ENCODE measurements at regions not wholly inside any gene's neighbourhood (a gene's known extent, or its start where the extent isn't known, plus 50 kb on each side); places are given as distances from the start of the nearest gene placed in this dataset.

DNA sequence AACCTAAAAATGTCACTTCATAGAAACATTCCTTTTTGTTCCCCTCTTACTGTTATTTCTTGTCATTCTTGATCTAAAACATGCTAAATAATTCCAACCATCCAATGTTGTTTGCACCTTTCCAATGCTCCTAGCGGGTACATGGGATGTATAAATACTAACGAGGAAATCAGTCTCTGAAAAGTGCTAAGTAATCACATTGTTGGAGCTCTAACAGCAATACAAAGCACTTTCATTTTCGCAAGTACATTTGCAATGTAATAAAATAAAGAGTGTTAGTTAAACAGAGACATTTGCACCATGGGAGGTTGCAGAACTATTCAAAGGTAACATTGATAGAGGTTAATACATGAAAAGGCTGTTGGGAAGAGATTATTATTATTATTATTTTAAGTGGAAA is 286.2 kb upstream of the ACVR2A start:
- no peak for DNase-seq (ENCODE audit: low read depth in 2 of 3, low spot score in 2 of 3)

DNA sequence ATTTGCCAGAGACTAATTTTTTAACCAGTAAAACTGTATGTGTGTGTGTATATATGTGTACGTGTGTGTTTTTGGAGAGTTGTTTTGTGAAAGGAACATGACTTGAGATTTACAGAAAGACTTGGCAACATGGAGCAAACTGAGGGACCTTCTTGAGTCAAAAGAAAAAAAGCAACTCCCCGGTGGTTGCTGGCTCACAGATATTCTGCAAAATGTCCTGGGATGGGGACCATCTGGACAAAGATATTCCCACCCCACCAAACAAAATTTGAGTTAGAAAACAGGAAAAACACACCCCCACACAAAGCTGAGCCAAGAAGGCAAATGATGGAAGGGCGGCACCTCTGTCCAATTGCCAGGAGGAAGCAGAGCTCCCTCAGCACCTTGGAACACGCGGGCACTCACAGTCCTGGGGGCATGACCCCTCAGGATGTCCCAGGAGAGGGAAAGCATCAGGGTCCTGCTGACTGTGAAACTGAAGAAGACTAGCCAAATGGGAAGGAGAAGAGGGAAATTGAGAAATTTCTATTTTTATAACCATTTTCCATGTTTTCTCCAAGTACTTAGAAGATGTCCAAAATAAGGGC is 290.2 kb upstream of the ACVR2A start:
- no peak for DNase-seq (ENCODE audit: low read depth in 2 of 3, low spot score in 2 of 3)

DNA sequence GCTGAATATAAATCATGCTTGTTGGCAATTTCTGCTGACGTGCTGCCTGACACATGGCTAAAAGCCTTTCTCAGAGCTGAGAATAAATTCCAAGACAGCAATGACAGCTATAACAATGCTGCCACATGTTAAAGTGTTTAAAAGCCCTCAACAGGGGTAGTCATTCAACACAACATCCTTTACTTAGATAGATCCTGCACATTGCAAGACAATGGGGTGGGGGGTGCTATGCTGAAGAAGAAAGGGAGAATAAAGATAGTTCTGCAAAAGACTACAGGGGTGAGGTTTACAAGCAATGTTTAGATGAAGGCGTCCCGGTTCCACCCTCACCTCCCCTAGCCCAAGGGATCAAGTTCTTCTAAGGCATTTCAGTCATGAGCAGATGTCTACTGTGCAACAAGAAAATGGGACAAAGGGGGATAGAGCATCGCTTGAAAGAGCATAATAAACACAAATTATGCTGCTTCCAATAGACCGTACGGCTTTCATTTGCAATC is 291.0 kb upstream of the ACVR2A start:
- DNase-seq (ENCODE audit: low read depth in 2 of 3, low spot score in 2 of 3), result no peak

DNA sequence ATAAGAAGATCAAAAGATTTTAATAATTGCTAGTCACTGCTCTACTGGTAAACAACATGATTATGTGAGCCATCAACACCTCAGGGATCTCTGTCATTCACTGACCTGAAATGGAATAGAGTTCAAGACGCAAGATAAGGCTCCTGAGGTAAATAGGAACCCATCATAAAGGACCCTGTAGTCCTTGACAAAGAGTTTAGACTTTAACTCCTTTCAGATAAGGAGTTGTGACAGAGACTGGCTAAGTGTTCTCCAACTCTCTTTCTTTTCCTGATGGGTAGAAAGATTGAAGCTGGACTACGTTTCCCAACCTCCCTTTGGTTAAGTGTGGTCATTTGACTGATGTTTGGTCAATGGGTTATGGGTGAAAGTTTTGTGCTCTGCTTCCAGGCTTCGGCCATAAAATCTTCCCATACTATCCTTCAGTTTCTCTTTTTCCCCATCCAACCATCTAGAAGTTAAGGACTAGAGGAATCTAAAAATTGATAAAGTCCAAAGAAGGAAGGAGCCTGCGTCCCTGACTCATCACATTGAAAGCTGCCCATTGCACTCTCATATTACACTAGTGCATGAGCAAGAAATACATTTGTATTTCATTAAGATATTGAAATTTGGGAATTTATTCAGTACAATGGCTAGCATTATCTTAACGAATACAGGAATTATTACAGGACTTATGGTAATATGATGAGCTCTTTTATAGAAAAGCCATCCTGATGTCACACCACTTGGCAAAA is 293.7 kb upstream of the ACVR2A start:
- no peak for DNase-seq (ENCODE audit: low read depth in 2 of 3, low spot score in 2 of 3)

DNA sequence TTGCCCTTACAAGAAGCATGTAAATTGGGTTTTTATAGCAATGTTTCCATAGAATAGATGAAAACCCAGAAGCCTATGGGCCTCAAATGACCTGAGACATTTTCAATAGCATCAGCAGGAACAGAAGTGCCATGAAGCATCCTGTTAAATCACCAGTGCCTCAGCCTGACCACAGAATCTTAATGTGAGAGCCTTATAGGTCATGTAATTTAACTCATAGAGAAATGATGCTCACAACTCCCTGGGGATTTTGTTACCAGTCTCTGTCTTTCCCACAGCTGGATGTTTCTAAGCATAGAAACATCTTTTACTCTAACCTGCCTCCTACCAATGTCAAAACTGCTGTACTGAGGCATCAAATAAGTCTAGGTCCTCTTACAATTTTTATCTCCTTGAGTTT is 295.8 kb upstream of the ACVR2A start:
- DNase-seq (ENCODE audit: low read depth in 2 of 3, low spot score in 2 of 3), result no peak

DNA sequence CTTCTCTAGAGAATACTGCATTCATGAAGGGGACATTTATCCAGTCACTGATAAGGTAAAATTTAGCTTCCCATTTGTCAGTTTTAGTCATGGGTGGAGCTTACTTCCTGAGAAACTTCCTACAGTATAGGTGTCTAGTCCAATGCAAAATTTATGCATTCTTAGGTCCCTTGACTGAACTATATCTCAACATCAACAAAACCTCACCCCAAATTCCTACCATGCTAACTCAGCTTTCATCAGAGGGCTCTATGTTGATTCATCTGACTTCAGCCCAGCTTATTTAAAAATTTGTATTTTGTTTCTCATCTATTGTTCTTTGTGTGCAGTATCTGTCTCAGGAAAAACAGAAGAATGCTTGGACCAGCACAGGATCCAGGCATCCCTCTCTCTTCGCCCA is 296.4 kb upstream of the ACVR2A start:
- DNase-seq (ENCODE audit: low read depth in 2 of 3, low spot score in 2 of 3), result no peak

DNA sequence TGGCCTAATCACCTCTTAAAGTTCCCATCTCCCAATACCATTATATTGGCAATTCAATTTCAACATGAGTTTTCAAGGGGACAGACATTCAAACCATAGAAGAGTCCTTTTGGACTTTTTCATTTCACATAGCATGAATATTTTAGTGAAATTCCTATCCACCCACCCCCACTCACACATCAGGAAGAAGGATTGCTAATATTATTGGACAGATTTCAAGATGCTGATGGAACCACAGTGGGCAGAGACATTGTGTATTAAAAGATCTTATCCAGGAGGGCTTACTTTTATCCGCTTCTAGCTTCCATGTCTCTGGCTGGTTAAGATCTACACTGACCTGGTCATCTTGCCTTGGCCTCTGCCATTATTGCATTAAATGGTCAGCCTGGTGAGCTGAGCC is 297.4 kb upstream of the ACVR2A start:
- DNase-seq (ENCODE audit: low read depth in 2 of 3, low spot score in 2 of 3), result no peak

DNA sequence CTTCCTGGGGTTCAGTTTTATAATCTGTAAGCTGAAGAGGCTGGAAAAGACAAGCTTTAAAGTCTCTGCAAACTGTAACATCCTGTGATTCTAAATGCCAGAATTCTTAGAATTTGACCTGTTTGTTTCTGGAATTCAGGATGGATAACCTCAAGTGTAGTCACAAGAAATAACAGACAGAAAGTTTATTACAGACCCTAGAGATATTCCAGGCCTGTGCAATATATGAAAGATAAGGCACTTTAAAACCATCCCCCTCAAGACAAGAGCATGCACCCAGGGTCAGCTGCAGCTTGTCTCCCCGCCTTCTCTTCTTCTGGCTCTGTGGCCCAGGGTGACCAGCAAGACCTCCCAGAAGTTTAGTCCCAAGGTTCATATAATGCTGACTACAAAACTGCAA is 298.7 kb upstream of the ACVR2A start:
- DNase-seq (ENCODE audit: low read depth in 2 of 3, low spot score in 2 of 3), result no peak

DNA sequence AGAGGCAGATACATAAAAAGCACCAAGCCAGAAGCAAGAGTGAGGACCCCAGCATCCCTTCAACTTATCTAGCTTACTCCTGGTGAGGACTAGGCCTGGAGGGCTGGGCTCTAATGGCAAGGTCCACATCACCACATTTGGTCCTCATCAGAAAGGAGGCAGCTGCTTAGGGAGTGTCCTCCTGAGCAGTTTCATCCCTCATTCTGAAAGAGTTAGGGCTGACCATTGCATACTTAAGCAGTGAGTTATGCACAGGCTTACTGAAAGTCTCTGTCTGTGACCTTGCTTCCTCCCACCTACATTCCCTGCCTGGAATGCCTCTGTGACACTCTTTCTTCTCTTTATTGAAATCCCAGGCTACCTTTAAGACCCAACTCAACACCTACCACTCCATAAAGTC is 301.8 kb upstream of the ACVR2A start:
- no peak for DNase-seq (ENCODE audit: low read depth in 2 of 3, low spot score in 2 of 3)

DNA sequence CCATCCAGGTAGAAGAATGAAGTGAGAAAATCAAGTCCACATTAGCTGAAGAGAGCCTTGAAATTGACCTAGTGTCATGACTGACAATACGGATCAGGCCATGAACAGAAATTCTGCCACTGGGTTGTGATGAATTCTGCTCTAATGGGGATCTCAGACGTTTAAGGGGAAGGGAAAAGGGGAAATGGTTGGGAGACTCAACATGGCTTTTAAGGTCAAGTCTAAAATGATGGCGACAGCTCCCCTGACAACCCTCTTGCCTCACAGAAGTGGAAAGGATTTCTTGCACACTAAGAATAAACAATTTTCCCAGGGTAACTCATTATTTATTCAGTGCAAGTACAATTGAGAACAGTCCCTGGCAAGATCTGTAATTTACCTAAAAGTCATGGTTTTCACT is 302.5 kb upstream of the ACVR2A start:
- DNase-seq (ENCODE audit: low read depth in 2 of 3, low spot score in 2 of 3), result no peak

DNA sequence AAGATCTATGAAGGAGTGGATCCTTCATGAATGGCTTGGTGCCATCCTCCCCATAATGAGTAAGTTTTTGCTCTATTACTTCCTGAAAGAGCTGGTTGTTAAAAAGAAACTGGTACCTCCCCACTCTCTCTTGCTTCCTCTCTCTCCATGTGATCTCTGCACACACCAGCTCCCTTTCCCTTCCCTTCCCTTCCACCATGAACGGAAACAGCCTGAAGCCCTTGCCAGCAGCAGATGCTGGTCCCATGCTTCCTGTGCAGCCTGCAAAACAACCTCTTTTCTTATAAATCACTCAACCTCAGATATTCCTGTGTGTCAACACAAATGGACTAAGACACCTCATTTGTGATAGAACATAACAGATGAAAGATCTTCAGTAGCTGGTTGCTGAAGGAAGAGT is 303.5 kb upstream of the ACVR2A start:
- DNase-seq (ENCODE audit: low read depth in 2 of 3, low spot score in 2 of 3), result no peak

DNA sequence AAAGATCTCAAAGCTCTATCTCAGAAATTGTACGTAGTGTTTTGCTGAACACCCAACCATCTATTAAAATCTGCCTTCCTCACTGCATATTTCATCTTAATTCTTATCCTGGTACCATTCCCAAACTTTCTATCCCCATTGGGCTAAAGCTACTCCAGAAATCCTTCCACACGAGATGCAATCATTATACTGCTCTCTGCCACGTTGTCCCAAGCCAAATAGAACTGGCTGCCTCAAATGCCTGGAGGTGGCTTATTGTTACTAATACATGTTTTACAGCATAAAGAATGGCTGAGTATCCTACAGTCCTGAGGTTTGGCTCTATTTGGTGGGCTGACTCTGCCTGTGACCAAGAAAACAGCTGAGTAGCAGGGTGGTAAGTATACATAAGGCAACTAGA is 306.0 kb upstream of the ACVR2A start:
- DNase-seq (ENCODE audit: low read depth in 2 of 3, low spot score in 2 of 3), result no peak

DNA sequence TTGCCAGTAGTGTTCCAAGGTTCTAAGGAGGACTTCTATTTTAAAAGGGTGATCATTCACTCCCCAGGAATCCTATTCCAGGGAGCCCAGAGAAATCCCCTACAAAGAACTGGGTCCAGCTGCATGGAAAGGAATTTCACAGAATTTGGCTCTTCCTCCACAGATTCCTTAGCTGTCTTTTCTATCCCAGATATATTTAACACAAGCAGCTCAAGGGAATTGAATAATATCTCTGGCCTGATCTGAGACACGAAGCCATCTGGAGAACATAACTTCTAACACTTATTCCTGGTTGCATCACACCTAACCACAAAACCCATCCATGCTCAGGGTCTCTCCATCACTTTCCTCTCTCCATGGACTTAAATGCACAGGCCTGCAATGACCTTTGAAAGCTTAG is 306.7 kb upstream of the ACVR2A start:
- no peak for DNase-seq (ENCODE audit: low read depth in 2 of 3, low spot score in 2 of 3)

DNA sequence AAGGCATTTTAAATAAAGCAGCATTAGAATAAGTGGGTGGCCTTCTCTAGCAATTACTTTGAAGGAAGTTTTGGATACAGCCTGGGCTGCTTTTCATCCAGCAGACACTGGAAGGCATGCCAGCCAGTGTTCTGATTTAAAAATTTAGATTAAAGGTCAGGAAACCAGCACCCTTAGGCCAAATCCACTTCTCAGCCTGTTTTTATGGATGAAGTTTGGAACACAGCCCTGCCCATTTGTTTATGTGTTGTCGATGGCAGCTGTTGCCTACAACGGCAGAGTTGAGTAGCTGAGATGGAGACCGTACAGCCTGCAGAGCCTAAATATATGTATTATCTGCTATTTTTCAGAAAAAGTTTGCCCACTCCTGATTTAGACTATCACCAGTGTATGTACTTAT is 313.6 kb upstream of the ACVR2A start:
- DNase-seq (ENCODE audit: low read depth in 2 of 3, low spot score in 2 of 3), result no peak

DNA sequence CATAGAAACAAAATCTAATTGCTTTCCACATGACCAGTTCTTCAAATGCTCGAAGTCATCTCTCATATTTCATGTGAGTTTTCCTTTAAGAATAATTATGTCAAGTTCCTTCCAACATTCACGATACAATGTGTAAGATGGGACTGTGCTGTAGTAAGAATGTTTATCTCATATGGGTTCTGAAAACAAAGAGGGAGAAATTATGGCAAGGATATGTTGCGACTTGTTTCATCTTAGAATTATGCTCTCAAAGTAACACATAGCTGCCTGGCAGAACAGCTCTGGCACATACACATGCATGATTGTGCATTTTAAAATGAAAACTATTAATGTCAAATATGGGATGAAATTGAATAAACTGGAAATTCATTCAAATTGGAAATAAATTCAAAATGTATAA is 314.8 kb upstream of the ACVR2A start:
- no peak for DNase-seq (ENCODE audit: low read depth in 2 of 3, low spot score in 2 of 3)

DNA sequence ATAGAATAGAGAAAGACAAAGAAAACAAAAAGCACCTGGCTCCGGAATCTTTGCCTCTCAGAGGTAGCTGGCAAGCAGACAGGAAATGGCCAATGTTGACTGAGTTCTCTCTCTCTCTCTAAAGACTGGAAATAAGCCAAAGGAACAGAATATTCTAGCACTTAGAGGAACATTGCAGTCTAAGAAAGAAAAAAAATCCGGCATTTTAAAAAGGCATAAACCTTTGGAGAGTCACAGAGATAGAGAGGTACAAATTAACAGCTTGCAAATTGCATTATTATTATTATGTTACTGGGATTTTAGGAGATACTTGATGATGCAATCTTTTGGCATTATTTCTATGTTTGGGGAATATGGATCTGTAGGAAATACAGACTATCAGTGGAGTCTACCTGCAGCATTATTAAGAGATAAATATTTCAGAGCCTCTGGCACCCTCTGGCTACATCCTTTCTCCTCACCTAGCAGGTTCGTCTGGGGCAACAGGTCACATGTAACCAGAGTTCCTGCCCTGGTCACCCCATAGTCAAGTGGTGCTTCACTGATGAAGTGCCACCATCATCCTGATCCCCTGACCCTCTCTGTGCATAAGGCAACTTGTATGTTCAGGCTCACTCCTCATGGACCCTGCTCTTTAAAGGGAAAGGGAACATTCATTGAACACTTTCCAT is 318.9 kb upstream of the ACVR2A start:
- no peak for DNase-seq (ENCODE audit: low read depth in 2 of 3, low spot score in 2 of 3)

DNA sequence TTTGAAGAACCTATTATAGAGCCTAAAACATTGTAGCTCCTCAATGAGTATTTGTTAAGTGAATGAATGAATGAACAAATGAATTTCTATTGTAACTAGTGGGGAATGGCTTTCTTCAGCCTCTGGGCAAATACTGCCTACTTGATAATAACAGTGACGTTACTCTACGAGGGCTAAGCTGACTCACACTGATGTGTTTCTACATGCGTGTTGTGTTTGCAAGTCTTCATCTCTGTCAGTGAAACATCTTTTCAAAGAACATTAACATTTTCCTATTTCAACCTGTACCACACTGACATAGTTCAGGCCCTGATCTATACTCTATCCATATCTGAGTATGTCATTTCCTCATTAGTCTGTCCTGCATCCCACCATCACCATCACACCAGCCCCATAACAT is 319.9 kb upstream of the ACVR2A start:
- DNase-seq (ENCODE audit: low read depth in 2 of 3, low spot score in 2 of 3), result no peak

DNA sequence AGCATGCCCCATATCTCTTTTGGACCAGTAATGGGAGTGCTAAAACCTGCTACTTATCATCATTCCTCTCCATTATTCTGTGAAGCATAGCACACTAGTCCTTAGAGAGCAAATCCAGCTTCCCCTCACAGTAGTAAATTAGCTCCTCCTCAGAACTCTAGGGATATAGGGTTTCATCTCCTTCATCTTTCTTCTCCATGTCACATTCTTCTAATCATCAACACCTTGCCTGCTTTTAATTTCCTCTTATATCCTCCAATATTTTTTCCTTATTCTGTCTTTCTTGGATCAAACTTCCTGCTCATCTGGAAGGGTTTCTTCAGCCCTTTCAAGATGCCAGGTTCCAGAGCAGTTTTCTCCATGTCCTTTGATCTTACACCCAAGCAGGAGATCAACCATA is 321.4 kb upstream of the ACVR2A start:
- no peak for DNase-seq (ENCODE audit: low read depth in 2 of 3, low spot score in 2 of 3)

DNA sequence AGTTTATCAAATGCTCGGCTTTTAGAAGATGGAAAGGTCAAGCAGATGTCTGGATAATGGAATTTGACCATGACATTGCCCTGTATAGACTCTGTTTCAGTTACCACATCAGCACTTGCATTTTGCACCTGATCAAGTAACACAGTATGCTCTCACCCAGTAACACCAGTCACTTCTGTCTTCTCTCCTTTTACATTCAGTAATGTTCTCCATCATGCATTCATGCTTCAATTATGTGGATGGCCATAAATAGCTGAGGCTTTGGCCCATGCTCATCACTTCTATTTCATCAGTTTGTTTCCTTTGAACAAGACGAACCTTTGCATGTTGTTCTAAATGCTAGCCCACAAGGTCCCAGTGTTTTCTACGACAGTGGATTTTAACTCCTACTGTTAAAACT is 322.9 kb upstream of the ACVR2A start:
- no peak for DNase-seq (ENCODE audit: low read depth in 2 of 3, low spot score in 2 of 3)

DNA sequence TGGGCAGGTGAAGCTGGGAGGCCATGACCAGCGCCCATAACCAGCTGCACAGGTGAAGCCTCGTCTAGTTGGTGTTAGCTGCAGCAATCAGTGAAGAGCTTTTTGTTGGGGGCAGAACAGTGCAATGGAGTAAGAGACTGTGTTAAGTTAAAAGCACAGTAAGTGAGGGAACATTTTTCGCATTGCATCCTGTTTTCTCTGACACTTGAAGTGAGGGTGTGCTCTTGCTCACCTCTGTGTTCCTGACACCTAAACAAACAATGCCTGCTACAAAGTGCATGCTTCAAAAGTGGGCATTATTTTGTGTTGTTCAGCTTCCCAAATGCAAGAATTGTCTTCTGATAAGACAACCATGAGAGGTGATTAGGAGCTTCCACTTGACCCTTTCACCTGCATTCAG is 324.0 kb upstream of the ACVR2A start:
- no peak for DNase-seq (ENCODE audit: low read depth in 2 of 3, low spot score in 2 of 3)

DNA sequence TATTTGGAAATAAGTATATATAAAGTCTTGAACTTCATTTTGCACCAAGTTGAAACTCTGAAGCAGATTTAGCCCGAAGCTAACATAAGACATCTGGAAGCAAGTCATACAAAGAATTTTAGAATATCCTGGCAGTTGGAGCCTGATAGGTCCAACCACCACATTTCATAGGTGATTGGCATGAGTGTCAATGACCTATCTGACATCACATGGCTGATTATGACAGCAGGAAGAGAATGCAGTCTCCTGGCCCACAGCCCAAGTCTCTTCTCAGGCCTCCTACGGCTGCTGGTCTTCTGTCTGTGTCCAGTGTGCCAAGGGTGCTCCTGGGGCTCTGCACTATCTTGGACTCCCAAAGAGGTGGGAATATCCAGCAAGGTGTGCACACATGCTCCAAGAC is 325.7 kb upstream of the ACVR2A start:
- no peak for DNase-seq (ENCODE audit: low read depth in 2 of 3, low spot score in 2 of 3)

DNA sequence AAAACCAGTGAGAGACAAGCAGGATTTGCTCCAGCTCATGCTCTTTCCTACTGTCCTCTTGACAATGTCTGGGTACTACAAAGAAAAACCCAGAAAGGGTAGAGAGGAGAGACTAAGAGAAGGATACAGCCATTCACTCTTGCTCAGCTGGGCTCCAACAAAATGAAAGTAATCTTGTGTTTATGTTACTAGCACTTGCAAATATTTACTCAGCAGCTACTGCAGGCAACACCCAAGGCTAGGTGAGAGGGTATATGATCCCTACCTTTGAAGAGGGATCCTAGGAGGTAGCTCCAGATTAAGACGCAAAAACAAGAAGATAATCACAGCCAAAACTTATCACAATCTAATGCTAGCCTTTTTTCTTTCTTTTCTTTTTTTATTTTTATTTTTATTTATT is 329.6 kb upstream of the ACVR2A start:
- DNase-seq (ENCODE audit: low read depth in 2 of 3, low spot score in 2 of 3), result no peak

DNA sequence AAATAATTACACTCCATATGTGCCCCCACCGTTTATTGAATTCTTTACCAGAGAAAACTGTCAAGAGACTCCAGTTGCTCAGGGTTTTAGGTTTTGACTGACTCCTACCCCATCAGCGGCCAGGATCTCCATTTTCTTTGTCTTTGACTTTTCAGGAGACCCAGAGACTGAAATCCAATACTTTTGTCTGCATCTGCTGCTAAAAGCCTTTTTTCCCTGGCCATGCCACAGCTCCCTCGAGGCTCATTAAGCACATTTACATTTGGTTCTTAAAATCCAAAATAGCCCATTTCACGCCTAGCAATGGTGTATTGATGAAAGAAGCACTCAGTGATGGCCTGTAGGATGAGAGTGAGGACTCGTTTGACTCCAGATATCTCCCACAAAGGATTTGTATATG is 332.6 kb upstream of the ACVR2A start:
- no peak for DNase-seq (ENCODE audit: low read depth in 2 of 3, low spot score in 2 of 3)

Measured in activated CD8-positive, alpha-beta memory T cell treated with anti-CD3 and anti-CD28 coated beads for 48 hours (primary cell).